Kidney epithelial cell (primary cell): ENCODE measurements at regions not wholly inside any gene's neighbourhood (a gene's known extent, or its start where the extent isn't known, plus 50 kb on each side); places are given as distances from the start of the nearest gene placed in this dataset.

ENCODE experiments used
- DNase-seq: peaks from one replicate; pipeline ENCODE4 v3.0.0-alpha.2; 2010; ENCODE audit warnings: low read depth
- H3K27me3 ChIP-seq: 2 replicates; pipeline ENCODE4 v1.6.0; 2011; ENCODE audit warnings: low read length; ENCODE audit not compliant: control insufficient read depth, insufficient read depth
- H3K36me3 ChIP-seq: 2 replicates; pipeline ENCODE4 v1.5.1; 2011; ENCODE audit warnings: low read length; ENCODE audit not compliant: control insufficient read depth, insufficient read depth
- H3K4me3 ChIP-seq: 2 replicates; pipeline ENCODE4 v1.5.1; 2011; ENCODE audit warnings: low read depth, mild to moderate bottlenecking, control low read depth, low read length
- TF ChIP-seq, protein P1 (sequence below): IDR thresholded peaks from 2 replicates; pipeline ENCODE4 v1.5.1; 2011; ENCODE audit warnings: mild to moderate bottlenecking, moderate library complexity, low read length, control low read depth, inconsistent platforms; ENCODE audit not compliant: insufficient read depth, poor library complexity, severe bottlenecking

DNA sequence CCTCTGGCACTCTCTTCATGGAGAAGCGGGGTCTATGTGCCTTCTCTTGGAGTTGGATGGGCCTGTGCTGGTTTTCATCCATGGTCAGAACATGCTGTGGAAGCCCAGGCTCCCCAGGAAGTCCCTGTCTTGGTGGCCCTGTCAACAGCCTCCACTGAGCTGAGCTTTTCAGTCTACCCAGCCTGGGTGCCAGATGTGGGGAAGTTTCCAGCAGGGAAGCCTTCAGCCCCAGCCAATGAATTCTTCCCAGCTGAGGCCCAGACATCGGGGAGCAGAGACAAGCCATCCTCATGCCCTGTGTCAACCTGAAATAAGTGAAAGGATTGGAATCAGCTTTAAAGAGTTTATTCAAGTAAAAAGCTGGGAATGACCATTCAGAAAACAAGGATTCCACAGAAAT is 75.1 kb upstream of the PGBD5 start:
- Histone ChIP-seq H3K36me3 (no peaks in the 10 kb centered on the region), H3K27me3 (no peaks in the 10 kb centered on the region), H3K4me3 (no peak overlapping the region)
- TF ChIP-seq, protein P1, sequence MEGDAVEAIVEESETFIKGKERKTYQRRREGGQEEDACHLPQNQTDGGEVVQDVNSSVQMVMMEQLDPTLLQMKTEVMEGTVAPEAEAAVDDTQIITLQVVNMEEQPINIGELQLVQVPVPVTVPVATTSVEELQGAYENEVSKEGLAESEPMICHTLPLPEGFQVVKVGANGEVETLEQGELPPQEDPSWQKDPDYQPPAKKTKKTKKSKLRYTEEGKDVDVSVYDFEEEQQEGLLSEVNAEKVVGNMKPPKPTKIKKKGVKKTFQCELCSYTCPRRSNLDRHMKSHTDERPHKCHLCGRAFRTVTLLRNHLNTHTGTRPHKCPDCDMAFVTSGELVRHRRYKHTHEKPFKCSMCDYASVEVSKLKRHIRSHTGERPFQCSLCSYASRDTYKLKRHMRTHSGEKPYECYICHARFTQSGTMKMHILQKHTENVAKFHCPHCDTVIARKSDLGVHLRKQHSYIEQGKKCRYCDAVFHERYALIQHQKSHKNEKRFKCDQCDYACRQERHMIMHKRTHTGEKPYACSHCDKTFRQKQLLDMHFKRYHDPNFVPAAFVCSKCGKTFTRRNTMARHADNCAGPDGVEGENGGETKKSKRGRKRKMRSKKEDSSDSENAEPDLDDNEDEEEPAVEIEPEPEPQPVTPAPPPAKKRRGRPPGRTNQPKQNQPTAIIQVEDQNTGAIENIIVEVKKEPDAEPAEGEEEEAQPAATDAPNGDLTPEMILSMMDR, result no peak
- DNase-seq, result no peak

DNA sequence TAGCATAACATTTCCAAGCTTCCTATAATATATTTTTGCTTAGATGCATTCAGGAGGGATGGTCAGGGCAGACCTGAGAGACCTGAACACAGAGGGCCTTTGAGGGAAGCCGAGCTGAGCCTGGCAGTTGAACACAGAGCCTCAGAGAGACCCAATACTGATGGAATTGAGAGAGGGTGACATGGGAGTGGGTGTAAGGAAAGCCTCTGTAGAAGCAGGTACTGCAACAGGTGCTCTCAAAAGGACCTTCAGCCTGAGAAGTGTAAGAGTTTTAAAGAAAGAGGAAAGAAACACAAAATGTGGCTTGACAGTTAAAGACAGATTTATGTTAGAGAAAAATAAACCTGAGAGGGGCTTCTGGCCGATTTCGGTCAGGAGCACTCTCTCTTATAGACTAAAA is 73.9 kb upstream of the PGBD5 start:
- H3K36me3 ChIP-seq, result no peaks in the 10 kb centered on the region
- H3K4me3 ChIP-seq, result no peak overlapping the region
- TF ChIP-seq, protein P1, result no peak
- no peaks in the 10 kb centered on the region for H3K27me3 ChIP-seq
- no peak for DNase-seq

DNA sequence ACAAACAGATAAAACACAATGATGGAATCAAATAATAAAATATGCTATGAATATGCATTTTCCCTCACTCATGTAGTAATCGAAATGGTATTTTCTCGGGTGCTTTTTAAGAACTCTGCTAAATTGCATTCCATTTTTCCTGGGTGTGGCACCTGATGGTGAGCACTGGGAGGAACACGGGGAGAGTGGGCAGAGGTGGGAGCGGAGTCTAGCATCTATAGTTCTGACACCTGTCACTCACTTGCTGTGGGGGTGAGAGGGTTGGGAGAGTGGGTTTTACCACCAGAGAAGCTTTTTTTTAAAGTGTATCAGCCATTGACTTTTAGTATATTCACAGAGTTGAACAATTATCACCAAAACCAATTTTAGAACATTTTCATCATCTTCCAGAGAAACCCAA is 73.4 kb upstream of the PGBD5 start:
- Histone ChIP-seq H3K4me3 (no peak overlapping the region), H3K36me3 (no peaks in the 10 kb centered on the region), H3K27me3 (peaks cover 2% of the 10 kb centered on the region)
- DNase-seq, result no peak
- TF ChIP-seq, protein P1, result no peak

DNA sequence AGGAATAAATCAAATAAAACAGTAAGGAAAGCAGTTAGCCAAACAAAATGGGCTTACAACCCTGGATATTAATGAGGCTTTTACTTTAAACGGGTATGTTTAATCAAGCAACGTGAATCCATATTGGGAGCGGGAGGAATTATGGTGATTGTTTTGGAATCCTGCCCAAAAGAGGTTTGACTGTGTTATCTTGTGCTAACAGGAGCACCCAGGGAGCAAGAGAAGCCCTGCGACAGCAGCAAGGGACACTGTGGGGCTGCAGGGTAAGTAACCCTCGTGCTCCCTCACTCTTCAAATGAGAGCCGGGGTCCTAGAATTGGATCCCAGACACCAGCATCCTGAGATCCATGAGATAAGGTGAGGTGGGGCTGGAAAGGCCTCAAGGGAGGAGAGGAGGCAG is 72.6 kb upstream of the PGBD5 start:
- Histone ChIP-seq H3K36me3 (no peaks in the 10 kb centered on the region), H3K27me3 (peaks cover 2% of the 10 kb centered on the region), H3K4me3 (no peak overlapping the region)
- TF ChIP-seq, protein P1, result no peak
- DNase-seq, result no peak

DNA sequence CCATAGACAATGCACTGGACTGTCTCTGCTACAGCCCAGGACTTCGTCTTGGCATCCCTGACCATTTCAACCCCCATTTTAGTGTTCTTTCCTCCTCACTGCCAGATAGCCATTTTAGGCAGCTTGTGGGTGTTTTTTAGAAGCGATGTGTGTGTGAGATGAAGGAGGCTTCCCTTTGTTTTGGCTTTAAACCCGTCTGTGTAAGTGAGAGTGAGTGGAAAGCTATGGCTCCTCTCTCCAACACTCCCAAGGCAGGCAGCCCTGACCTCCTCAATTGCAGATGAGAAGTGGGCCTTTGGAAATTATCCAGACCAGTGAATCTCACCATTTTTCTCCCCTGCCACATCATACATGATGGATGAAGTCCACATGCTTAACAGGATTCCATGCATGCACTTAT is 70.3 kb upstream of the PGBD5 start:
- Histone ChIP-seq H3K27me3 (peaks cover 2% of the 10 kb centered on the region), H3K4me3 (no peak overlapping the region), H3K36me3 (no peaks in the 10 kb centered on the region)
- TF ChIP-seq, protein P1, result no peak
- DNase-seq, result no peak

DNA sequence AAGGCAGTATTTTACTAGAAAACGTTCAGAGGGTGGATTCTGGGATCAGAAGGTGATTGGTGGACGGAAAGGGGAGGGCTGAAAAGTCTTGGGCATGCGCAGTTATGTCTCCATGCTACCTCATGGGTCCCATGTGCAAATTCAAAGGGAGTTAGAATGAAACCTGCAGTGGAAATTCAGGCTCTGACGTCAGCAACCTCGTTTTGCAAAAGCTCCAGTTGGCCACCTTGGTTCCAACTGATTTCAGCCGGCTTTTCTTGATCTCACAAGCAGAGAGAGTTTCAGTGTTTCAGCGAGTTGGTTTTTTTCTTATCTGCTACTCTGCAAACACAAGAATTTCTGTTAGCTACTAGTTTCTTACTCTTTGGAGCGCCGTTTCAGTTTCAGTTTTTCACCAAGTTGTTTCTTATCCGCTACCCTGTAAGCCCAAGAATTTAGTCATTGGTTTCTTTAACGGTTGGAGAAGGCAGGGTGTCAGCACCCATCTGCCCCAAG is 69.8 kb upstream of the PGBD5 start:
- Histone ChIP-seq H3K27me3 (peaks cover 2% of the 10 kb centered on the region), H3K36me3 (no peaks in the 10 kb centered on the region), H3K4me3 (no peak overlapping the region)
- no peak for DNase-seq
- TF ChIP-seq, protein P1, result no peak
